CD14-positive monocyte (primary cell): ENCODE measurements at regions not wholly inside any gene's neighbourhood (a gene's known extent, or its start where the extent isn't known, plus 50 kb on each side); places are given as distances from the start of the nearest gene placed in this dataset.

Source experiments
- DNase-seq, 3 donors: peaks; one replicate each; pipeline ENCODE4 v3.0.0-alpha.2; 2011 to 2022
- H2AFZ ChIP-seq: 2 replicates; pipeline ENCODE4 v1.6.0; 2012; ENCODE audit warnings: mild to moderate bottlenecking, low read depth, low read length, inconsistent platforms; ENCODE audit not compliant: insufficient read depth, poor library complexity, severe bottlenecking
- H3K27ac ChIP-seq, 2 donors: 1 replicate in 1 of 2; 2 replicates in 1 of 2; pipeline ENCODE4 v1.5.1; 2012 to 2013; ENCODE audit warnings: low read length in 2 of 2, control low read depth in 1 of 2, inconsistent platforms in 1 of 2, low read depth in 1 of 2, mild to moderate bottlenecking in 1 of 2
- H3K27me3 ChIP-seq, 2 donors: one replicate each; pipeline versions ENCODE4 v1.6.0 to v1.6.1; 2011 to 2013; ENCODE audit warnings: low read length in 2 of 2; ENCODE audit not compliant: control insufficient read depth in 2 of 2, insufficient read depth in 2 of 2
- H3K36me3 ChIP-seq, 2 donors: replicated peaks in 1 of 2; 1 replicate in 1 of 2; 2 replicates in 1 of 2; pipeline versions ENCODE4 v1.5.1 to v1.6.1; 2012 to 2013; ENCODE audit warnings: low read length in 2 of 2, control low read depth in 1 of 2, inconsistent platforms in 1 of 2, mild to moderate bottlenecking in 1 of 2; ENCODE audit not compliant: insufficient read depth in 2 of 2, control insufficient read depth in 1 of 2
- H3K4me1 ChIP-seq, 2 donors: 1 replicate in 1 of 2; 2 replicates in 1 of 2; pipeline versions ENCODE4 v1.5.1 to v1.6.1; 2012 to 2013; ENCODE audit warnings: low read length in 2 of 2, control low read depth in 1 of 2, inconsistent platforms in 1 of 2, mild to moderate bottlenecking in 1 of 2, moderate library complexity in 1 of 2; ENCODE audit not compliant: insufficient read depth in 2 of 2, control insufficient read depth in 1 of 2
- H3K4me2 ChIP-seq: replicated peaks from 2 replicates; pipeline ENCODE3; 2012; ENCODE audit warnings: low read length, moderate library complexity, mild to moderate bottlenecking; ENCODE audit not compliant: poor library complexity, severe bottlenecking; ENCODE audit errors: extremely low read depth
- H3K4me3 ChIP-seq, 3 experiments: fragments of 200-600 bp in 1 of 3; sonication (generic) in 1 of 3; replicated peaks in 1 of 3; 1 replicate in 2 of 3; 2 replicates in 1 of 3; pipeline ENCODE4 v1.5.1; 2011 to 2013; ENCODE audit warnings: low read length in 3 of 3, mild to moderate bottlenecking in 3 of 3, control low read depth in 2 of 3, low read depth in 2 of 3, inconsistent platforms in 1 of 3, moderate library complexity in 1 of 3
- H3K79me2 ChIP-seq: 2 replicates; pipeline ENCODE4 v1.6.0; 2012; ENCODE audit warnings: mild to moderate bottlenecking, control low read depth, inconsistent platforms, low read length, moderate library complexity; ENCODE audit not compliant: insufficient read depth
- H3K9ac ChIP-seq: 2 replicates; pipeline ENCODE4 v1.6.0; 2017; ENCODE audit warnings: low read length, mild to moderate bottlenecking; ENCODE audit not compliant: insufficient read depth, poor library complexity, severe bottlenecking
- H3K9me3 ChIP-seq, 2 donors: replicated peaks in 1 of 2; 1 replicate in 1 of 2; 2 replicates in 1 of 2; pipeline versions ENCODE4 v1.5.1 to v1.6.1; 2012 to 2013; ENCODE audit warnings: low read length in 2 of 2, control low read depth in 1 of 2; ENCODE audit not compliant: control insufficient read depth in 1 of 2, insufficient read depth in 1 of 2
- H4K20me1 ChIP-seq: 2 replicates; pipeline ENCODE4 v1.6.0; 2012; ENCODE audit warnings: mild to moderate bottlenecking, low read length, control low read depth, moderate library complexity; ENCODE audit not compliant: insufficient read depth
- H3K27ac Mint-ChIP-seq, 7 donors: one replicate each; pipeline ENCODE4 v1.8.0; 2020; ENCODE audit warnings: mild to moderate bottlenecking in 7 of 7, mixed read lengths in 7 of 7, moderate library complexity in 6 of 7, inconsistent platforms in 2 of 7
- H3K27me3 Mint-ChIP-seq, 3 donors: one replicate each; pipeline ENCODE4 v1.8.0; 2021 to 2022; ENCODE audit warnings: low read depth in 3 of 3, mild to moderate bottlenecking in 3 of 3, mixed read lengths in 3 of 3, moderate library complexity in 3 of 3, inconsistent platforms in 1 of 3
- H3K36me3 Mint-ChIP-seq, 2 donors: one replicate each; pipeline ENCODE4 v1.8.0; 2020; ENCODE audit warnings: mixed read lengths in 2 of 2, inconsistent platforms in 1 of 2, mild to moderate bottlenecking in 1 of 2
- H3K4me1 Mint-ChIP-seq: one replicate; pipeline ENCODE4 v1.8.0; 2020; ENCODE audit warnings: mild to moderate bottlenecking, mixed read lengths
- H3K4me3 Mint-ChIP-seq, 2 donors: one replicate each; pipeline ENCODE4 v1.8.0; 2020; ENCODE audit warnings: mild to moderate bottlenecking in 2 of 2, mixed read lengths in 2 of 2, moderate library complexity in 1 of 2
- H3K9me3 Mint-ChIP-seq, 7 donors: one replicate each; pipeline ENCODE4 v1.8.0; 2020 to 2022; ENCODE audit warnings: mixed read lengths in 7 of 7, mild to moderate bottlenecking in 6 of 7, moderate library complexity in 6 of 7, inconsistent platforms in 2 of 7
- WGBS: methylation state at CpG from one replicate; pipeline ENCODE4 v1.1.5; 2013; ENCODE audit warnings: missing lambda C conversion rate; ENCODE audit not compliant: insufficient coverage; 5-methylcytosine and 5-hydroxymethylcytosine counted together
- intact Hi-C, 2 donors: fragments of 100-400 bp; cut with micrococcal nuclease; formaldehyde crosslinking; loops; one replicate each; pipeline versions ENCODE4 v1.15.0 to v1.15.1; 2023
- TF ChIP-seq, protein P1 (sequence below): fragments of 200-600 bp; IDR thresholded peaks from one replicate; pipeline ENCODE4 v1.8.0; 2022; ENCODE audit warnings: antibody characterized with exemption, mild to moderate bottlenecking

DNA sequence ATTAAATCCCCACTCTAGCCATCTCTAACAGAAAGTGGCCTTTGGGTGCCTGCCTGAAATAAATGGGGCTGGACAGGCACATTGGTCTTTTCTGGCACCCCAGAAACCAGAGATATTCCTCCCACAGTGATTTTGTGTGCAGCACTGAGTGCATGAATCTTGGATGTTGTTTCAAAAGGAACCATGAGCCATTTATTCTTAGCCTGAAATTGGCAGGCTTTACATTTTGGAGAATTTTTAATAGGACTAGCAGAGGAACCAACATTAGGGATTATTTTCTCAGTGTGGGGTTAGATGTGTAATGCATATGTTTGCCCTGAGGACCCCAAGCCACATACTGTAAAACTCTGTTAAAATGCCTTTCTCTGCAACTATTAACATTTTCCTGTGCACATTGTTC, 451.3 kb downstream of the NFIB start:
- no peak overlapping the region for H2AFZ ChIP-seq
- Mint-ChIP-seq H3K27ac (no peak overlapping the region), H3K9me3 (peaks cover 0 to 2% (median 1%) of the 10 kb centered on the region in 7 donors), H3K36me3 (no peaks in the 10 kb centered on the region), H3K4me3 (no peak overlapping the region), H3K27me3 (no peaks in the 10 kb centered on the region), H3K4me1 (no peaks in the 10 kb centered on the region)
- H3K9ac ChIP-seq: no peak overlapping the region
- intact Hi-C loops: no loop called here
- H4K20me1 ChIP-seq: no peaks in the 10 kb centered on the region
- no peak for DNase-seq
- no peaks in the 10 kb centered on the region for H3K36me3 ChIP-seq
- H3K4me1 ChIP-seq: no peaks in the 10 kb centered on the region
- H3K27me3 ChIP-seq: no peaks in the 10 kb centered on the region
- H3K4me2 ChIP-seq: no peak overlapping the region
- TF ChIP-seq, protein P1, sequence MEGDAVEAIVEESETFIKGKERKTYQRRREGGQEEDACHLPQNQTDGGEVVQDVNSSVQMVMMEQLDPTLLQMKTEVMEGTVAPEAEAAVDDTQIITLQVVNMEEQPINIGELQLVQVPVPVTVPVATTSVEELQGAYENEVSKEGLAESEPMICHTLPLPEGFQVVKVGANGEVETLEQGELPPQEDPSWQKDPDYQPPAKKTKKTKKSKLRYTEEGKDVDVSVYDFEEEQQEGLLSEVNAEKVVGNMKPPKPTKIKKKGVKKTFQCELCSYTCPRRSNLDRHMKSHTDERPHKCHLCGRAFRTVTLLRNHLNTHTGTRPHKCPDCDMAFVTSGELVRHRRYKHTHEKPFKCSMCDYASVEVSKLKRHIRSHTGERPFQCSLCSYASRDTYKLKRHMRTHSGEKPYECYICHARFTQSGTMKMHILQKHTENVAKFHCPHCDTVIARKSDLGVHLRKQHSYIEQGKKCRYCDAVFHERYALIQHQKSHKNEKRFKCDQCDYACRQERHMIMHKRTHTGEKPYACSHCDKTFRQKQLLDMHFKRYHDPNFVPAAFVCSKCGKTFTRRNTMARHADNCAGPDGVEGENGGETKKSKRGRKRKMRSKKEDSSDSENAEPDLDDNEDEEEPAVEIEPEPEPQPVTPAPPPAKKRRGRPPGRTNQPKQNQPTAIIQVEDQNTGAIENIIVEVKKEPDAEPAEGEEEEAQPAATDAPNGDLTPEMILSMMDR: no peak
- H3K27ac ChIP-seq: no peak overlapping the region
- no peaks in the 10 kb centered on the region for H3K79me2 ChIP-seq
- H3K9me3 ChIP-seq: no peaks in the 10 kb centered on the region
- H3K4me3 ChIP-seq: no peak overlapping the region

DNA sequence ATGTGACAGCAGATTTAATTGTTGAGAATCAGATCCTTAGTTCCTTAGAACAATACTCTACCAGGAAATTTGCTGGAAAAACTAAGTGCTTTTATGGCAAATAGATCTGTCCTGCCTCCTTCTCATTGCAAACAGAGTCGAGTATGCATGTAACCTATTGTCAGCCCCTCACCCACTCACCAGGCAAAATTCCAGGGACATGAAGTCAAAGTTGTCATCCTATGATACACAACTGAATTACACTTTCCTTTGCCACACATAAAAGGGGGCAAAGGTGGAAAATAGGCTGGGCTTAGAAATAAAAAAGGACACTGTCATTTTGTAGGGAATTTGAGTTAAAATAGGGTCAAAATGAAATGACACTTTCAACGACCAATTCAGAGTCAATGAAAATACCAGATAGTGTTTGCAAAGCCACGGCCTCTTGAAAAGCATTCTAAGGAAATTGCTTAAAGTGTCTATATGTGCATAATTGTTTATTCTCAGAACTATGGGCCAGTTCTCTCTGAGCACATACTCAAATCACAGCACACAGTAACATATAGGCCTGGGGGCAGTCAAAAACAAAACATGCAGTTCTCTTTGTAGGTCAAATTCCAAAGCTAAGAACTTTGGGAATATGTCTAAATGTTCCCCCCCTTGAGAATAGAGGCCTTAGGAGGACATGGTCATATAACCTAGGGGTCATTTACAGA, 452.8 kb downstream of the NFIB start:
- Histone ChIP-seq H3K79me2 (no peaks in the 10 kb centered on the region), H3K27ac (no peak overlapping the region), H3K4me1 (no peaks in the 10 kb centered on the region), H2AFZ (no peak overlapping the region), H3K36me3 (no peaks in the 10 kb centered on the region), H3K4me2 (no peak overlapping the region), H3K9ac (no peak overlapping the region), H4K20me1 (no peaks in the 10 kb centered on the region), H3K4me3 (no peak overlapping the region), H3K27me3 (no peaks in the 10 kb centered on the region), H3K9me3 (no peaks in the 10 kb centered on the region)
- no peak for DNase-seq
- H3K4me3 Mint-ChIP-seq: no peak overlapping the region
- no peak overlapping the region for H3K27ac Mint-ChIP-seq
- 90% methylated on average over 2 of the region's 3 CpGs for WGBS
- intact Hi-C loops: no loop called here
- peaks cover 0 to 2% (median 1%) of the 10 kb centered on the region in 7 donors for H3K9me3 Mint-ChIP-seq
- no peaks in the 10 kb centered on the region for H3K4me1 Mint-ChIP-seq
- no peaks in the 10 kb centered on the region for H3K27me3 Mint-ChIP-seq
- H3K36me3 Mint-ChIP-seq: no peaks in the 10 kb centered on the region
- TF ChIP-seq, protein P1: no peak
